Endothelial cell of umbilical vein (primary cell): ENCODE measurements at regions not wholly inside any gene's neighbourhood (a gene's known extent, or its start where the extent isn't known, plus 50 kb on each side); places are given as distances from the start of the nearest gene placed in this dataset.

Experiments
- BruUV-seq: library from RNA; stranded (reverse); fragments of 400-500 nt; replicated peaks from 2 replicates; lab custom pipeline; 2021; lab: Mats Ljungman, UMichigan
- CTCF ChIA-PET: fragments of 300-600, 350-600 bp; sonication (Branson Sonifier 250); formaldehyde crosslinking; loops from one replicate; lab custom pipeline; 2021; ENCODE audit warnings: antibody characterized with exemption, inconsistent platforms; lab: Charles Lee
- POLR2A ChIA-PET: fragments of 300-600, 350-600 bp; sonication (Branson Sonifier 250); formaldehyde crosslinking; loops from one replicate; lab custom pipeline; 2021; ENCODE audit warnings: antibody characterized with exemption, inconsistent platforms; lab: Charles Lee
- DNase-seq: peaks from one replicate; pipeline ENCODE4 v3.0.0-alpha.2; 2011; ENCODE audit warnings: low read depth, low spot score
- FAIRE-seq: peaks from 2 replicates; lab custom pipeline; 2011; peaks lifted over from hg19 to GRCh38; lab: Jason Lieb, UNC
- H2AFZ ChIP-seq: 2 replicates; pipeline ENCODE4 v1.6.0; 2012; ENCODE audit warnings: low read depth, low read length, control low read depth, inconsistent platforms
- H3K27ac ChIP-seq: 2 replicates; pipeline ENCODE4 v1.5.1; 2011; ENCODE audit warnings: low read depth, mild to moderate bottlenecking, control low read depth, low read length, moderate library complexity; ENCODE audit not compliant: insufficient read depth
- H3K27me3 ChIP-seq, 2 experiments: 2 replicates each; pipeline versions ENCODE4 v1.6.0 to v1.6.1; 2011; ENCODE audit warnings: low read length in 2 of 2, mixed read lengths in 1 of 2; ENCODE audit not compliant: control insufficient read depth in 2 of 2, insufficient read depth in 2 of 2
- H3K36me3 ChIP-seq, 2 experiments: 2 replicates in 1 of 2; 3 replicates in 1 of 2; pipeline ENCODE4 v1.5.1; 2011; ENCODE audit warnings: low read length in 2 of 2, mild to moderate bottlenecking in 1 of 2, moderate library complexity in 1 of 2; ENCODE audit not compliant: control insufficient read depth in 2 of 2, insufficient read depth in 2 of 2; ENCODE audit errors: extremely low read depth in 1 of 2
- H3K4me1 ChIP-seq: 3 replicates; pipeline ENCODE4 v1.5.1; 2011; ENCODE audit warnings: mild to moderate bottlenecking, low read length; ENCODE audit not compliant: control insufficient read depth, insufficient read depth; ENCODE audit errors: extremely low read depth
- H3K4me2 ChIP-seq: 2 replicates; pipeline ENCODE4 v1.6.1; 2011; ENCODE audit warnings: low read length, control low read depth, mixed read lengths; ENCODE audit not compliant: insufficient read depth
- H3K4me3 ChIP-seq, 3 experiments: fragments of 200-600 bp in 1 of 3; sonication (generic), shearing (Covaris generic) in 1 of 3; replicated peaks in 1 of 3; 2 replicates each; pipeline ENCODE4 v1.5.1; 2011 to 2016; ENCODE audit warnings: control low read depth in 3 of 3, low read length in 3 of 3, mild to moderate bottlenecking in 2 of 3, inconsistent platforms in 1 of 3, low read depth in 1 of 3, moderate library complexity in 1 of 3; ENCODE audit not compliant: insufficient read depth in 1 of 3
- H3K79me2 ChIP-seq: 2 replicates; pipeline ENCODE4 v1.6.0; 2012; ENCODE audit warnings: low read length, inconsistent platforms; ENCODE audit not compliant: control insufficient read depth, insufficient read depth
- H3K9ac ChIP-seq: replicated peaks from 2 replicates; pipeline ENCODE3; 2011; ENCODE audit warnings: low read length, control low read depth; ENCODE audit not compliant: insufficient read depth; ENCODE audit errors: extremely low read depth
- H3K9me1 ChIP-seq: replicated peaks from 3 replicates; pipeline ENCODE4 v1.6.0; 2011; ENCODE audit warnings: mild to moderate bottlenecking, low read length; ENCODE audit not compliant: control insufficient read depth, insufficient read depth; ENCODE audit errors: extremely low read depth
- H3K9me3 ChIP-seq: replicated peaks from 2 replicates; pipeline ENCODE4 v1.5.1; 2012; ENCODE audit warnings: low read length, inconsistent platforms; ENCODE audit not compliant: control insufficient read depth, insufficient read depth
- H4K20me1 ChIP-seq: replicated peaks from 2 replicates; pipeline ENCODE3; 2011; ENCODE audit warnings: mild to moderate bottlenecking, low read length; ENCODE audit not compliant: control insufficient read depth, insufficient read depth; ENCODE audit errors: extremely low read depth
- EZH2 ChIP-seq: IDR thresholded peaks from 2 replicates; pipeline ENCODE4 v1.6.1; 2012; ENCODE audit warnings: borderline replicate concordance, low read depth, mild to moderate bottlenecking, moderate library complexity, low read length, inconsistent platforms; ENCODE audit not compliant: severe bottlenecking
- FOS ChIP-seq: IDR thresholded peaks from 2 replicates; pipeline ENCODE4 v1.6.1; 2011; ENCODE audit warnings: mild to moderate bottlenecking, low read length, moderate library complexity, borderline replicate concordance; ENCODE audit not compliant: insufficient read depth
- GATA2 ChIP-seq: IDR thresholded peaks from 2 replicates; pipeline ENCODE4 v1.7.0; 2011; ENCODE audit warnings: low read depth, mild to moderate bottlenecking, moderate library complexity, mixed read lengths, low read length; ENCODE audit not compliant: insufficient read length, insufficient read depth
- JUN ChIP-seq: IDR thresholded peaks from 2 replicates; pipeline ENCODE4 v1.6.1; 2011; ENCODE audit warnings: borderline replicate concordance, low read depth; ENCODE audit not compliant: insufficient read length, insufficient read depth
- MYC ChIP-seq: IDR thresholded peaks from one replicate; pipeline ENCODE4 v1.6.1; 2011; ENCODE audit warnings: mild to moderate bottlenecking, low read depth, low read length
- POLR2A ChIP-seq: IDR thresholded peaks from 2 replicates; pipeline ENCODE4 v1.6.1; 2012; ENCODE audit warnings: low read depth, mild to moderate bottlenecking, control low read depth, low read length
- POLR2AphosphoS5 ChIP-seq: IDR thresholded peaks from 2 replicates; pipeline ENCODE4 v1.6.1; 2012; ENCODE audit warnings: low read depth, mild to moderate bottlenecking, control low read depth, low read length, moderate library complexity; ENCODE audit not compliant: insufficient read depth
- dilution Hi-C: fragments of 300-500 bp; cut with MboI; formaldehyde crosslinking; loops from one replicate; pipeline ENCODE4 v1.15.0; 2019; ENCODE audit warnings: low sequenced_read_pairs; ENCODE audit not compliant: extremely low pct_ligation_motif_present
- intact Hi-C: fragments of 100-400 bp; cut with micrococcal nuclease; formaldehyde crosslinking; loops from one replicate; pipeline ENCODE4 v1.10.0; 2022
- TF ChIP-seq, protein P1 (sequence below), 2 donors: IDR thresholded peaks; 1 replicate in 1 of 2; 2 replicates in 1 of 2; pipeline ENCODE4 v1.5.1; 2011; ENCODE audit warnings: low read length in 2 of 2, mild to moderate bottlenecking in 2 of 2, moderate library complexity in 2 of 2, control low read depth in 1 of 2, inconsistent platforms in 1 of 2, low read depth in 1 of 2; ENCODE audit not compliant: insufficient read depth in 1 of 2; ENCODE audit errors: extremely low read depth in 1 of 2
- TF ChIP-seq, protein P2 (sequence below): IDR thresholded peaks from 2 replicates; pipeline ENCODE4 v1.6.1; 2011; ENCODE audit not compliant: insufficient read depth, insufficient read length

DNA sequence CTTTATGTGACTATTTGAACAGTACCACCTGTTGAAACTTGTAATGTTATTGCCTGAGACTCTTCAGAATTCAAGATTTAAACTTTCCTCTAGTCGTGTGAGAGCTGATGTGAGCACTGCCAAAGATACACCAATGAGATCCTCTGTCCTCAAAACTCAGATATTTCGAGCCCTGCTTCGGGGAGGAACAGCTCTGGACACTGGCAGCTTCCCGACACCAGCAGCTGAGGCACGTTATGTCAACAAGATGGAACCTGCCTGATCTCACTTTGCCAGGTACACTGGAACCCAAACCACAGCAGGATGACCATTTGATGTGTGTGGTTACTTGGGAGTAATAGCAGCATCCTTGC lies 319.9 kb upstream of the RBMS1 start:
- H3K36me3 ChIP-seq = no peaks in the 10 kb centered on the region
- H3K4me3 ChIP-seq = no peak overlapping the region
- POLR2A ChIA-PET = no interaction called here
- CTCF ChIA-PET = no interaction called here
- H3K79me2 ChIP-seq = no peaks in the 10 kb centered on the region
- no peak overlapping the region for H3K27ac ChIP-seq
- TF ChIP-seq POLR2A (no peak), POLR2AphosphoS5 (no peak), FOS (no peak), MYC (no peak), JUN (no peak), EZH2 (no peak), GATA2 (no peak)
- TF ChIP-seq, protein P1, sequence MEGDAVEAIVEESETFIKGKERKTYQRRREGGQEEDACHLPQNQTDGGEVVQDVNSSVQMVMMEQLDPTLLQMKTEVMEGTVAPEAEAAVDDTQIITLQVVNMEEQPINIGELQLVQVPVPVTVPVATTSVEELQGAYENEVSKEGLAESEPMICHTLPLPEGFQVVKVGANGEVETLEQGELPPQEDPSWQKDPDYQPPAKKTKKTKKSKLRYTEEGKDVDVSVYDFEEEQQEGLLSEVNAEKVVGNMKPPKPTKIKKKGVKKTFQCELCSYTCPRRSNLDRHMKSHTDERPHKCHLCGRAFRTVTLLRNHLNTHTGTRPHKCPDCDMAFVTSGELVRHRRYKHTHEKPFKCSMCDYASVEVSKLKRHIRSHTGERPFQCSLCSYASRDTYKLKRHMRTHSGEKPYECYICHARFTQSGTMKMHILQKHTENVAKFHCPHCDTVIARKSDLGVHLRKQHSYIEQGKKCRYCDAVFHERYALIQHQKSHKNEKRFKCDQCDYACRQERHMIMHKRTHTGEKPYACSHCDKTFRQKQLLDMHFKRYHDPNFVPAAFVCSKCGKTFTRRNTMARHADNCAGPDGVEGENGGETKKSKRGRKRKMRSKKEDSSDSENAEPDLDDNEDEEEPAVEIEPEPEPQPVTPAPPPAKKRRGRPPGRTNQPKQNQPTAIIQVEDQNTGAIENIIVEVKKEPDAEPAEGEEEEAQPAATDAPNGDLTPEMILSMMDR (IDR thresholded peaks at IDR 0.05; ENCODE audit: extremely low read depth in 1 of 2, insufficient read depth in 1 of 2, low read depth in 1 of 2, low read length in 2 of 2) = no peak
- TF ChIP-seq, protein P2, sequence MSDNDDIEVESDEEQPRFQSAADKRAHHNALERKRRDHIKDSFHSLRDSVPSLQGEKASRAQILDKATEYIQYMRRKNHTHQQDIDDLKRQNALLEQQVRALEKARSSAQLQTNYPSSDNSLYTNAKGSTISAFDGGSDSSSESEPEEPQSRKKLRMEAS = no peak
- no peaks in the 10 kb centered on the region for H3K4me1 ChIP-seq
- BruUV-seq = no TSS peak
- H4K20me1 ChIP-seq = no peaks in the 10 kb centered on the region
- H3K9ac ChIP-seq = no peak overlapping the region
- DNase-seq (no peak), FAIRE-seq (no peak)
- no peaks in the 10 kb centered on the region for H3K9me3 ChIP-seq
- peaks cover 3 to 4% of the 10 kb centered on the region in 2 experiments for H3K27me3 ChIP-seq
- H3K4me2 ChIP-seq = no peak overlapping the region
- intact Hi-C loops (no loop called here), dilution Hi-C loops (no loop called here)
- H3K9me1 ChIP-seq = no peaks in the 10 kb centered on the region
- no peak overlapping the region for H2AFZ ChIP-seq
